ENCODE measurements at regions not wholly inside any gene's neighbourhood (a gene's known extent, or its start where the extent isn't known, plus 50 kb on each side); places are given as distances from the start of the nearest gene placed in this dataset.
A peak's percentile ranks its signal among the peaks of the same experiment; 100 is the strongest.

DNA sequence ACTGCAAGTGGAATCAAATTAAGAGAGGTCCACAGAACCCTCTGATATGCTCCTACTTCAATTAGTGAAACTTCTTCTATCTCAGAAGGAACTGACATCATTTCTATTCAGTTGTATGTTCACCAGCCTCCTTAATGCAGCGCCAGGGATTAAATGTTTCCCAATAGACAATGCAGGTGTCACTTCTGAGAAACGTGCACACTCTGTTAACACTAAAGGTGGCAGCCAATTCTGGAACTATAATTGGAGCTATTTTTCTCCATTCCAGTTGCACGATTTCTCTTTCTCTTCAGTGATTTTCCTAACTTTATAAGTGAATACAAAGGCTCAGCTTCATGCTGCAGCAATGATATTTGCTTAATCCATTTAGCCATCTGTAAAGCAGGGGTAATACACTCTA, 821.9 kb downstream of the TDRD15 start:
- Histone ChIP-seq H3K9me3 (no peaks in the 10 kb centered on the region), H3K27me3 (no peaks in the 10 kb centered on the region), H3K4me1 (peaks cover 11% of the 10 kb centered on the region; the same call in 1 of the 2 replicates), H3K4me3 (ENCODE audit: low read depth, low read length) (no peak overlapping the region), H3K36me3 (no peaks in the 10 kb centered on the region)
- DNase-seq: no peak
- no peak for TF ChIP-seq CTCF (IDR thresholded peaks at IDR 0.05; ENCODE audit: low read depth, low read length)

DNA sequence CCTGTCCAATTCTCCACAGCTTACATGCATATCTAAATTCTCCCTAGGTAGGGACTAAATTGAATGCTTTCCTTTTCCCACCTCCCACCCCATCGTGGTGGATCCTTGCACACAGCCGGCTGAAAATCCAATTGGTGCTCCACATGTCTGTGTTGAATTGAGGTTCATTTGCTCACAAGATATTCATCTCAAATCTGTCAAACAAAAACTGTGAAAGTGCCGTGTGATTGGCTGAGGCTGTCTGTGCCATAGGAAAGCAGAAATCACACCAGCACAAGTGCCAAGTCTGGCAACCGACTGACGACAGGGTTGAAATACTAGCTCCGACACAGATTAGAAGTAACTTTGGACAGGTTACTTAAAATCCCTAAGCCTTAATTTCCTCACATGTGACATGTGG, 823.3 kb downstream of the TDRD15 start:
- TF ChIP-seq CTCF (IDR thresholded peaks at IDR 0.05; ENCODE audit: low read depth, low read length): no peak
- Histone ChIP-seq H3K9me3 (no peaks in the 10 kb centered on the region), H3K4me3 (ENCODE audit: low read depth, low read length) (no peak overlapping the region), H3K4me1 (peaks cover 5% of the 10 kb centered on the region; the same call in 1 of the 2 replicates), H3K36me3 (no peaks in the 10 kb centered on the region), H3K27me3 (no peaks in the 10 kb centered on the region)
- DNase-seq: no peak

GRCh38 chr2:21966139-21966538, 842.4 kb downstream of the TDRD15 start:
- Histone ChIP-seq H3K9me3 (no peaks in the 10 kb centered on the region), H3K4me3 (ENCODE audit: low read depth, low read length) (no peak overlapping the region), H3K4me1 (no peaks in the 10 kb centered on the region; the same call in 1 of the 2 replicates), H3K36me3 (no peaks in the 10 kb centered on the region), H3K27me3 (no peaks in the 10 kb centered on the region)
- DNase-seq: no peak
- no peak for TF ChIP-seq CTCF (IDR thresholded peaks at IDR 0.05; ENCODE audit: low read depth, low read length)

- no peak for DNase-seq
- no peak for TF ChIP-seq CTCF (IDR thresholded peaks at IDR 0.05; ENCODE audit: low read depth, low read length)
- H3K4me1 ChIP-seq: no peaks in the 10 kb centered on the region; the same call in 1 of the 2 replicates
- H3K27me3 ChIP-seq: no peaks in the 10 kb centered on the region
- no peaks in the 10 kb centered on the region for H3K9me3 ChIP-seq
- no peak overlapping the region for H3K4me3 ChIP-seq (ENCODE audit: low read depth, low read length)
- no peaks in the 10 kb centered on the region for H3K36me3 ChIP-seq
Measured at GRCh38 chr2:21970971-21971370, 847.2 kb downstream of the TDRD15 start.

DNA sequence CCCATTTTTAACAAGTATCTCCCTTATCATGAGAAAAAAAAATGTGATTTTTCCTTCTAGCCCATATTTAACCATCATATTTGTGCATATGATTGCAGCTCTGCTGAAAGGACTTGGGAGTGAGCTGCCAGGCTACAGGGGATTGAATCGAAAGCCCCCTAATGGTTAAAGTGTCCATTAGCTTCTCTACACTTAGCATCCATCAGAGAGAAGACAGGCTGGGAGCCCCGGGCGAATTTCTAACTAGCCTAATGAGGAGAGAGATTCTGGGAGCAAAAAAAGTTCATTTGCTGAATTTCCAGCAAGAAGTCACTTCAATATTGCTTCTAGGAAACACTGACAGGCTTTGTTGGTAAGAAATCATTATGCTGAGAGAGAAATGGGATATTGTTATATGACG, 848.8 kb downstream of the TDRD15 start:
- no peak overlapping the region for H3K4me3 ChIP-seq (ENCODE audit: low read depth, low read length)
- H3K36me3 ChIP-seq: no peaks in the 10 kb centered on the region
- peak; percentile 27 for DNase-seq
- H3K27me3 ChIP-seq: no peaks in the 10 kb centered on the region
- no peaks in the 10 kb centered on the region for H3K9me3 ChIP-seq
- H3K4me1 ChIP-seq: no peaks in the 10 kb centered on the region
- peak; percentile 35 for TF ChIP-seq CTCF (IDR thresholded peaks at IDR 0.05; ENCODE audit: low read depth, low read length)

DNA sequence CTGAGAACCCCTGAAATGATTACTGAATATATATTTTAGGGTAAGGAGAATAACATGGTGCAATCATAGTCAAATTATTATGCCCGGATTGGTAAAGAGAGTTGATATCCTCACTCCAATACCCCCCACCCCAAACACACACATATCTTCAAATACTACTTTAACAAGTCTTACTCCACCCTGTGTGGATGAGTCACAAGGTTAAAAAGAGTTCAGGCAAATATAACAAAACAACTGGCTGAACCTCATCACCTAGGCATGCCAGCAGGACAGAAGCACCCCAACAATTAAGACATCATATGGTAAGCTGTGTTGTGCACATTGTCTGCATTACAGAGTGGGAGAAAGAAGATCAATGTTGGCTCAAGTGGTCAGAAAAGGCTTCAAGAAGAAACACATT, 857.4 kb downstream of the TDRD15 start:
- no peaks in the 10 kb centered on the region for H3K4me1 ChIP-seq
- H3K9me3 ChIP-seq: no peaks in the 10 kb centered on the region; the same call in 1 of the 2 replicates

More for the DNA sequence above, 857.4 kb downstream of the TDRD15 start:
- no peaks in the 10 kb centered on the region for H3K27me3 ChIP-seq
- H3K4me3 ChIP-seq (ENCODE audit: low read depth, low read length): no peak overlapping the region
- DNase-seq: no peak
- H3K36me3 ChIP-seq: no peaks in the 10 kb centered on the region
- TF ChIP-seq CTCF (IDR thresholded peaks at IDR 0.05; ENCODE audit: low read depth, low read length): no peak

Data from BE2C (cell line).